ENCODE measurements at regions not wholly inside any gene's neighbourhood (a gene's known extent, or its start where the extent isn't known, plus 50 kb on each side); places are given as distances from the start of the nearest gene placed in this dataset.

- CTCF ChIA-PET, result no interaction called here
- POLR2A ChIA-PET, result no interaction called here
- TF ChIP-seq SP1 (IDR thresholded peaks at IDR 0.05) (no peak), FOXK2 (IDR thresholded peaks at IDR 0.05) (no peak), LEF1 (IDR thresholded peaks at IDR 0.05; ENCODE audit: borderline replicate concordance) (no peak), TARDBP (IDR thresholded peaks at IDR 0.05) (no peak), FOXM1 (IDR thresholded peaks at IDR 0.05; ENCODE audit: borderline replicate concordance) (no peak), ZNF384 (IDR thresholded peaks at IDR 0.05) (no peak), ARNT (IDR thresholded peaks at IDR 0.05) (no peak)
- no peak for DNase-seq (ENCODE audit: extremely low spot score)
These were observed 237.5 kb upstream of the KIF2A start for GRCh38 chr5:62068554-62068953.

DNA sequence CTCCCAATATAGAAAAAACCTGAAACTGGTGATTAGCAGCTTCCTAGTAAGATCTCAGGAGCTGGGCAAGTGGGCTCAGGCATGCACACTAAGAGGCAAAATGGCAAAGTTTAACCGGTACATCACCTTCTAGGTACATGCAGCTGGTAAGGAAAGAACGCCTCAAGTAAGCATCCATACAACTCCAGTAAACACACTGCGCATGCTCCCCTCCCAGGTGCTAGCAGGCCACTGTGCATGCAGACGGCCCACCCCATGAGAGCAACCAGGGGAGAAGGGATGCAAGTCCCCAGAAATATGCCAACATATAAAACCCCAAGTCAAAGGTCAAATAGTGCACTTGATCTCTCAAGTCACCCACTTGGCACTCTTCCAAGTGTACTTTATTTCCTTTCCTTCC is 228.6 kb upstream of the KIF2A start:
- DNase-seq (ENCODE audit: extremely low spot score), result no peak
- TF ChIP-seq TARDBP (IDR thresholded peaks at IDR 0.05), result no peak
- no peak for TF ChIP-seq ARNT (IDR thresholded peaks at IDR 0.05)
- TF ChIP-seq NFRKB (IDR thresholded peaks at IDR 0.05), result no peak
- no peak for TF ChIP-seq PKNOX1 (IDR thresholded peaks at IDR 0.05)
- no peak for TF ChIP-seq FOXK2 (IDR thresholded peaks at IDR 0.05)
- TF ChIP-seq CTBP1 (IDR thresholded peaks at IDR 0.05; ENCODE audit: borderline replicate concordance), result no peak
- no peak for TF ChIP-seq FOXM1 (IDR thresholded peaks at IDR 0.05; ENCODE audit: borderline replicate concordance)
- CTCF ChIA-PET, result no interaction called here
- POLR2A ChIA-PET, result no interaction called here

DNA sequence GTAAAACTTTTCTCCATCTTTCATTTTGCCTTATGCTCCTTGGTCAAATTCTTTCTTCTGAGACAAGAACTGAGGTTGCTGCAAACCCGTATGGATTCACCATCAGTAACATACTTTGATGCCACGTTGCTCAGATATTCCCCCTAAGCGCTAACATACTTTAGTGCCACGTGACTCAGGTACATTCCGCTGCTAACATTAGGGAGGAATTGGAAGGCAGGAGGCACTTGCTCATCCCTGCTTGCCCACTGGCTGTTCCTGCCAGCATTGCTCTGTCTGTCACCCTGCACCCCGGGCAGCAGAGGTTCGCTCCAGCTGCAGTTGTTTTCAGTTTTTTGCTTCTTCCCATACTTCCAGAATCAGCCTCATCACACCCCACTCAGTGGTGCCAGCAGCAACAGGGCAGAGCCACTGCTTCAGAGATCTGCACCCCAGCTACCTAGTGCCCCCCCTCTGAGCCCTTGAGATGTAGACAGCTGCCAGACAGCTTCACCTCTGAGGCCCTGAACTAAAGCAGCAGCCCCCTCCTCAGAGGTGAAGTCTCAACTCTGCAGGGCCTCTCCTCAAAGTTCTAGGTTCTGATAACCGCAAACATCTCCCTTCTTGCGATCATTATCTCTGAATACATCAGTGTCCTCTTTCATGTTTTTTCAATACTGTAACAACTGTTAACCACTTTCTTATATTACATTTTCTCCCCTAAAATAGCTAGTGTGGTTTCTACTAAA is 228.0 kb upstream of the KIF2A start:
- TF ChIP-seq SUZ12 (IDR thresholded peaks at IDR 0.05), result no peak
- no peak for TF ChIP-seq SP1 (IDR thresholded peaks at IDR 0.05)
- ChIA-PET POLR2A (no interaction called here), CTCF (no interaction called here)
- DNase-seq (ENCODE audit: extremely low spot score), result no peak

DNA sequence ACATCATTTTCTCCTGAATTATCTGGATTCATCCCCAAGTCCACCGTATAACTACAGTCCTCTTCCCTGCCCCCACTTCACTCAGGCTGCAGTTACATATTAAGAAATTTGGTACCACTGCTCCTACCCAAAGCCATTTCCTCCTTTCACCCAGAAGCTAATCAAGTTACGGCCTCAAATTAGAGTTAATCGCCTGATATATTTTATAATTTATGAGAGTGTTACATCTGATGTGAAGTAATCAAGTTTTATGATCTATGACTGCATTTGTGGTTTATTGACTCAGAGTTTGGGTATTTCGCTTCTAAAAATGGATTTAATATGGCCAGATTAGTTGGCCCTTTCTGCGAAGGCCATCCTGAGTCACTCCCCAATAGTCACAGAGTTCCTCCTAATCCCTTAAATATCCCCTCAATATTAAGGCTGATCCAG is 223.6 kb upstream of the KIF2A start:
- TF ChIP-seq ELF4 (IDR thresholded peaks at IDR 0.05) (no peak), BHLHE40 (IDR thresholded peaks at IDR 0.05; ENCODE audit: borderline replicate concordance) (no peak), CTBP1 (IDR thresholded peaks at IDR 0.05; ENCODE audit: borderline replicate concordance) (no peak), FOXK2 (IDR thresholded peaks at IDR 0.05) (no peak), TARDBP (IDR thresholded peaks at IDR 0.05) (no peak), SP1 (IDR thresholded peaks at IDR 0.05) (no peak), ARNT (IDR thresholded peaks at IDR 0.05) (no peak), LEF1 (IDR thresholded peaks at IDR 0.05; ENCODE audit: borderline replicate concordance) (no peak), SUZ12 (IDR thresholded peaks at IDR 0.05) (no peak), FOXA1 (IDR thresholded peaks at IDR 0.05) (no peak), HDGF (IDR thresholded peaks at IDR 0.05; ENCODE audit: borderline replicate concordance) (no peak)
- ChIA-PET CTCF (no interaction called here), POLR2A (no interaction called here)
- DNase-seq (ENCODE audit: extremely low spot score), result no peak

DNA sequence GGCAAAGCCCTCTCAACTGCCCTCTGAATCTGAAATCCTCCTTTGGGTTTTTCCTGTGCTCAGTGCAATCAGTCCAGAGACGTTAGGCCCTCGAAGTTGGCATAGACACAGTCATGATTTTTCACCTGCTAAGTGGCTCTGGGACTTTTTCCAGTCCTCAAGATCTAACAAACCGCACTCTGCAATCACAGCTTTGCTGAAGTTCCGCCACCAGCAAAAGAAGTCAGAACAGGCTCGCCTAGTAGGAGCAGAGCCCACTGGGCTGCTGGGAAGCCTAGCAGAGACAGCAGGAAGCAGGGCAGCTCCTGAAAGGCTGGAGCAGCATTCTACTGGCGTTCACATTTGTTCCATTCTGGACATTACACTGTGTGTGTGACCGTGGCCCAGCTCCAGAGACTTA is 222.8 kb upstream of the KIF2A start:
- ChIA-PET POLR2A (no interaction called here), CTCF (no interaction called here)
- TF ChIP-seq FOXK2 (IDR thresholded peaks at IDR 0.05) (no peak), ZNF384 (IDR thresholded peaks at IDR 0.05) (no peak), FOXA1 (IDR thresholded peaks at IDR 0.05) (no peak), SUZ12 (IDR thresholded peaks at IDR 0.05) (no peak), SP1 (IDR thresholded peaks at IDR 0.05) (no peak), L3MBTL2 (conservative IDR thresholded peaks at IDR 0.05) (no peak)
- no peak for DNase-seq (ENCODE audit: extremely low spot score)

DNA sequence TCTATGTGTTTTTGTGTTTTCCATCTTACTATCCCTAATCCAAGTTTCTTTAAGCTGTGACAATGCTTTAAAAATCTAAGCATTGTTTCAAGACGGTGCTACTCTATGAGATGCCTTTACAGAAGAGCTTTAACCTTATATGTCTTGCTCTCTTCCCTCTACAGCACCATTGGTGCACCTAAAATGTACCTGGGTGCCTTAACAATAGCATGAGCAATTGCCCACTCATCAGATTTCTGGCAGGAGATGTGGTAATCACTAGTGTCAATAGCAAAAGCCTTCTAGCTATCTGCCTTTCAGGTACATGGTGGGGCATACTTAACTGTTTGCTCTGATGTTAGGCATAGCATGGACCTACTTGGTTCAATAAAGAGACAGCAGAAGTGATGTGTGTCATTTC is 222.3 kb upstream of the KIF2A start:
- POLR2A ChIA-PET, result no interaction called here
- no peak for DNase-seq (ENCODE audit: extremely low spot score)

DNA sequence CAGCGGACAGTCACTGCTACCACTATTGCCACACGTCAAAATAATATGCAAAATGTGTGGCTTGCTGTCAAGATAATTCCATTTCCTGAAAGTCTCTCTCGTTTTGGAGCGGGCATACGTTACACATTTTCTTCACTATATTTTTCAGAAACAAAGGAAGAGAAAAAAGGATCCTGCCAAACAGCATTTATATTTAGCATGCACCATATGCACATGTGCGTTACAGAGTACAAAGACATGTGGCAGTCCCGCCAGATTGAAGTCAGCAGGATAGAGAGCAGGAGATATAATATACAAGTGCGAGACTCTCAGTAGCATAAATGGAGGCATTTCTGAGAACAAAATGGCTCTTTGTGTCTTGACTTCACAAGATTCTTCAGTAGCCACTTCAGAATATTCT is 221.6 kb upstream of the KIF2A start:
- TF ChIP-seq CTBP1 (IDR thresholded peaks at IDR 0.05; ENCODE audit: borderline replicate concordance), result no peak
- TF ChIP-seq FOXK2 (IDR thresholded peaks at IDR 0.05), result no peak
- no peak for TF ChIP-seq ARNT (IDR thresholded peaks at IDR 0.05)
- no peak for TF ChIP-seq NFRKB (IDR thresholded peaks at IDR 0.05)
- no peak for TF ChIP-seq SUZ12 (IDR thresholded peaks at IDR 0.05)
- no peak for TF ChIP-seq HDGF (IDR thresholded peaks at IDR 0.05; ENCODE audit: borderline replicate concordance)
- TF ChIP-seq FOXM1 (IDR thresholded peaks at IDR 0.05; ENCODE audit: borderline replicate concordance), result no peak
- TF ChIP-seq ELF4 (IDR thresholded peaks at IDR 0.05), result no peak
- no peak for TF ChIP-seq TARDBP (IDR thresholded peaks at IDR 0.05)
- TF ChIP-seq SP1 (IDR thresholded peaks at IDR 0.05), result no peak
- no peak for TF ChIP-seq PKNOX1 (IDR thresholded peaks at IDR 0.05)
- TF ChIP-seq LEF1 (IDR thresholded peaks at IDR 0.05; ENCODE audit: borderline replicate concordance), result no peak
- TF ChIP-seq ZNF384 (IDR thresholded peaks at IDR 0.05), result no peak
- no peak for DNase-seq (ENCODE audit: extremely low spot score)
- ChIA-PET CTCF (no interaction called here), POLR2A (no interaction called here)

More for the DNA sequence above, 222.3 kb upstream of the KIF2A start:
- TF ChIP-seq SUZ12 (IDR thresholded peaks at IDR 0.05) (no peak), SP1 (IDR thresholded peaks at IDR 0.05) (no peak), ARNT (IDR thresholded peaks at IDR 0.05) (no peak), FOXM1 (IDR thresholded peaks at IDR 0.05; ENCODE audit: borderline replicate concordance) (no peak)
- CTCF ChIA-PET, result interaction anchor here (0.6 kb wide), 1 partner anchor 35 kb away, joined by 3 read pairs; no protein-coding TSS in a partner anchor

- TF ChIP-seq NFRKB (IDR thresholded peaks at IDR 0.05) (no peak), L3MBTL2 (conservative IDR thresholded peaks at IDR 0.05) (no peak), SUZ12 (IDR thresholded peaks at IDR 0.05) (no peak), LEF1 (IDR thresholded peaks at IDR 0.05; ENCODE audit: borderline replicate concordance) (no peak), ARNT (IDR thresholded peaks at IDR 0.05) (no peak)
- ChIA-PET POLR2A (no interaction called here), CTCF (no interaction called here)
- DNase-seq (ENCODE audit: extremely low spot score), result no peak
These were observed 215.1 kb upstream of the KIF2A start for GRCh38 chr5:62090953-62091352.
